SK-N-SH (cell line): ENCODE measurements at regions not wholly inside any gene's neighbourhood (a gene's known extent, or its start where the extent isn't known, plus 50 kb on each side); places are given as distances from the start of the nearest gene placed in this dataset.

Source experiments
- CTCF ChIA-PET: fragments of 300-600, 350-600 bp; formaldehyde crosslinking; extraction: SDS; loops from one replicate; lab custom pipeline; 2021; lab: Yijun Ruan, JAX
- POLR2A ChIA-PET: fragments of 350-600 bp; sonication (Branson Sonifier 250); formaldehyde crosslinking; extraction: SDS; loops from one replicate; lab custom pipeline; 2020; ENCODE audit warnings: antibody characterized with exemption, inconsistent platforms; lab: Yijun Ruan, JAX
- DNase-seq: peaks from one replicate; pipeline ENCODE4 v3.0.0; 2012
- H2AFZ ChIP-seq: fragments of 200-600 bp; sonication (generic); 2 replicates; pipeline ENCODE4 v1.8.1; 2016; ENCODE audit warnings: antibody characterized with exemption, mild to moderate bottlenecking, low read depth
- H3F3A ChIP-seq: fragments of 200-600 bp; sonication (generic); replicated peaks from 2 replicates; pipeline ENCODE3; 2016; ENCODE audit warnings: antibody characterized with exemption, mild to moderate bottlenecking; ENCODE audit not compliant: insufficient read depth
- H3K27ac ChIP-seq, 2 experiments: fragments of 200-500 bp in 1 of 2; fragments of 200-600 bp in 1 of 2; sonication (Bioruptor generic) in 1 of 2; sonication (generic), shearing (Covaris generic) in 1 of 2; 2 replicates each; pipeline versions ENCODE4 v1.5.1 to v1.6.1; 2014 to 2016; ENCODE audit warnings: low read depth in 2 of 2, inconsistent platforms in 1 of 2, low read length in 1 of 2, mild to moderate bottlenecking in 1 of 2, mixed read lengths in 1 of 2
- H3K27me3 ChIP-seq: fragments of 200-600 bp; sonication (generic), shearing (Covaris generic); 2 replicates; pipeline ENCODE4 v1.6.1; 2016; ENCODE audit warnings: mixed run types; ENCODE audit not compliant: insufficient read depth
- H3K36me3 ChIP-seq, 2 experiments: fragments of 200-500 bp in 1 of 2; fragments of 200-600 bp in 1 of 2; sonication (Bioruptor generic) in 1 of 2; sonication (generic) in 1 of 2; replicated peaks in 1 of 2; 2 replicates each; pipeline versions ENCODE3 to v1.5.1; 2014 to 2016; ENCODE audit warnings: low read length in 1 of 2, mild to moderate bottlenecking in 1 of 2; ENCODE audit not compliant: insufficient read depth in 2 of 2, control insufficient read depth in 1 of 2
- H3K4me1 ChIP-seq, 2 experiments: fragments of 200-500 bp in 1 of 2; fragments of 200-600 bp in 1 of 2; sonication (Bioruptor generic) in 1 of 2; sonication (generic), shearing (Covaris generic) in 1 of 2; 2 replicates each; pipeline versions ENCODE4 v1.5.1 to v1.6.1; 2014 to 2016; ENCODE audit warnings: low read depth in 1 of 2, low read length in 1 of 2, mixed run types in 1 of 2; ENCODE audit not compliant: insufficient read depth in 2 of 2, control insufficient read depth in 1 of 2
- H3K4me2 ChIP-seq: fragments of 200-600 bp; sonication (generic), shearing (Covaris generic); 2 replicates; pipeline ENCODE4 v1.6.1; 2017; ENCODE audit warnings: mixed run types
- H3K4me3 ChIP-seq, 2 experiments: fragments of 200-500 bp in 1 of 2; fragments of 200-600 bp in 1 of 2; sonication (Bioruptor generic) in 1 of 2; sonication (generic), shearing (Covaris generic) in 1 of 2; 2 replicates each; pipeline versions ENCODE4 v1.5.1 to v1.8.1; 2014 to 2016; ENCODE audit warnings: low read depth in 2 of 2, inconsistent platforms in 1 of 2, low read length in 1 of 2, mild to moderate bottlenecking in 1 of 2, mixed read lengths in 1 of 2, moderate library complexity in 1 of 2
- H3K79me2 ChIP-seq: fragments of 200-600 bp; sonication (generic); 2 replicates; pipeline ENCODE4 v1.8.1; 2017; ENCODE audit warnings: mild to moderate bottlenecking; ENCODE audit not compliant: insufficient read depth
- H3K9ac ChIP-seq: fragments of 200-600 bp; sonication (generic); 2 replicates; pipeline ENCODE4 v1.6.1; 2017; ENCODE audit warnings: mixed run types
- H3K9me2 ChIP-seq: fragments of 200-600 bp; sonication (generic); 2 replicates; pipeline ENCODE4 v1.6.1; 2017; ENCODE audit warnings: mixed run types
- H3K9me3 ChIP-seq: fragments of 200-600 bp; sonication (generic); 2 replicates; pipeline ENCODE4 v1.6.1; 2017; ENCODE audit warnings: mixed run types, mild to moderate bottlenecking, moderate library complexity
- H4K20me1 ChIP-seq: fragments of 200-600 bp; sonication (generic); 2 replicates; pipeline ENCODE4 v1.6.1; 2017; ENCODE audit warnings: mild to moderate bottlenecking, mixed run types; ENCODE audit not compliant: insufficient read depth
- CHD2 ChIP-seq: fragments of 150-350 bp; IDR thresholded peaks from 2 replicates; pipeline ENCODE4 v1.6.1; 2018; ENCODE audit warnings: low read length; ENCODE audit not compliant: partially characterized antibody
- EZH2phosphoT487 ChIP-seq: fragments of 200-600 bp; sonication (generic); IDR thresholded peaks from 2 replicates; pipeline ENCODE4 v1.6.1; 2017; ENCODE audit warnings: low read depth, mixed run types, mild to moderate bottlenecking, antibody characterized with exemption, moderate library complexity, borderline replicate concordance
- FOXM1 ChIP-seq: IDR thresholded peaks from 2 replicates; pipeline ENCODE4 v1.4.0; 2012; ENCODE audit warnings: low read depth, mild to moderate bottlenecking
- GABPA ChIP-seq: IDR thresholded peaks from 2 replicates; pipeline ENCODE4 v1.4.0; 2012; ENCODE audit warnings: low read depth, mild to moderate bottlenecking
- MEF2A ChIP-seq: IDR thresholded peaks from 2 replicates; pipeline ENCODE4 v1.4.0; 2012; ENCODE audit warnings: low read depth, borderline replicate concordance
- PBX3 ChIP-seq: IDR thresholded peaks from 2 replicates; pipeline ENCODE4; 2012
- POLR2AphosphoS5 ChIP-seq: IDR thresholded peaks from 2 replicates; pipeline ENCODE4 v1.6.1; 2012; ENCODE audit warnings: low read depth, low read length
- RCOR1 ChIP-seq: fragments of 150-350 bp; IDR thresholded peaks from 2 replicates; pipeline ENCODE4 v1.6.1; 2017; ENCODE audit warnings: antibody characterized with exemption, low read length
- REST ChIP-seq: IDR thresholded peaks from 2 replicates; pipeline ENCODE4 v1.6.1; 2012; ENCODE audit warnings: mild to moderate bottlenecking, low read depth, low read length, moderate library complexity
- RXRA ChIP-seq: IDR thresholded peaks from 2 replicates; pipeline ENCODE4 v1.4.0; 2012; ENCODE audit warnings: low read depth, mild to moderate bottlenecking, borderline replicate concordance
- SIN3A ChIP-seq: IDR thresholded peaks from 2 replicates; pipeline ENCODE4 v1.6.1; 2012; ENCODE audit warnings: low read depth, mild to moderate bottlenecking, low read length, moderate library complexity, borderline replicate concordance
- SMC3 ChIP-seq: IDR thresholded peaks from 2 replicates; pipeline ENCODE4 v1.6.1; 2012; ENCODE audit warnings: low read depth, low read length, improper control_type of control experiment
- TAF1 ChIP-seq: IDR thresholded peaks from 2 replicates; pipeline ENCODE4 v1.6.1; 2012; ENCODE audit warnings: low read depth, mild to moderate bottlenecking, low read length, moderate library complexity, borderline replicate concordance
- TCF12 ChIP-seq: IDR thresholded peaks from 2 replicates; pipeline ENCODE4 v1.4.0; 2012
- TEAD4 ChIP-seq: IDR thresholded peaks from 2 replicates; pipeline ENCODE4 v1.4.0; 2012; ENCODE audit warnings: mild to moderate bottlenecking, borderline replicate concordance; ENCODE audit not compliant: insufficient read depth
- YY1 ChIP-seq: IDR thresholded peaks from 2 replicates; pipeline ENCODE4 v1.4.0; 2012; ENCODE audit warnings: low read depth, mild to moderate bottlenecking
- ZBTB33 ChIP-seq: IDR thresholded peaks from 2 replicates; pipeline ENCODE4 v1.4.0; 2012; ENCODE audit warnings: low read depth, borderline replicate concordance
- WGBS: methylation state at CpG from one replicate; pipeline ENCODE4 v1.1.6; 2017; ENCODE audit warnings: low lambda C conversion rate; 5-methylcytosine and 5-hydroxymethylcytosine counted together
- TF ChIP-seq, protein P1 (sequence below): IDR thresholded peaks from 2 replicates; pipeline ENCODE4 v1.4.0; 2012; ENCODE audit warnings: low read depth, borderline replicate concordance
- TF ChIP-seq, protein P2 (sequence below): fragments of 150-350 bp; IDR thresholded peaks from 2 replicates; pipeline ENCODE4 v1.6.1; 2016; ENCODE audit warnings: mild to moderate bottlenecking, low read depth, low read length

- ChIA-PET CTCF (no interaction called here), POLR2A (no interaction called here)
- Histone ChIP-seq H3K27ac (no peak overlapping the region), H4K20me1 (no peaks in the 10 kb centered on the region), H3K79me2 (no peaks in the 10 kb centered on the region), H3F3A (no peaks in the 10 kb centered on the region), H2AFZ (no peak overlapping the region), H3K4me3 (no peak overlapping the region), H3K4me1 (no peaks in the 10 kb centered on the region), H3K9me2 (no peaks in the 10 kb centered on the region), H3K9ac (no peak overlapping the region), H3K9me3 (no peaks in the 10 kb centered on the region), H3K36me3 (no peaks in the 10 kb centered on the region), H3K27me3 (no peaks in the 10 kb centered on the region), H3K4me2 (no peak overlapping the region)
- DNase-seq: no peak
- TF ChIP-seq TCF12 (no peak), SMC3 (no peak), REST (no peak), GABPA (no peak), TEAD4 (no peak), RCOR1 (no peak), PBX3 (no peak), TAF1 (no peak), EZH2phosphoT487 (no peak), CHD2 (no peak), RXRA (no peak)
- WGBS: 70% methylated on average over 9 of the region's 9 CpGs
Observed at GRCh38 chr1:238324211-238324864, 433.6 kb upstream of the ZP4 start.

DNA sequence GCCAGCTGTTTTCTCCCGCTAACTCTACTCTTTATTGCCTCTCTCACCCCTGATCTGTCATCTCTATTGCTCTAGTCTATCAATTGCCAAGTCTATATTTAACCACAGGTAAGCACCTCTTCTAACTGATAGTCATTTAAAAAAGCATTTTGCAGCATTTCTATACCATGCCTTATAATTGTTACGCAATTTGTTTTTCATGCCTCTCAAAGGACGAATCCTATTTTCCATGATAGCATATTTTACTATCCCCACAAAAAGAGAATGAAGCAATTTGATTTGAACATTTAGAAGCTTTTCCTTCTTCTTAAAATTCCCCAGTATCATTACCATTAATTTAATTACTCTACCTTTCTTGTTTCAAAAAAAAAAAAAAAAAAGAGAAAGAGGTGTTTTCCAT lies 432.8 kb upstream of the ZP4 start:
- Histone ChIP-seq H3K4me2 (no peak overlapping the region), H3F3A (no peaks in the 10 kb centered on the region), H3K9ac (no peak overlapping the region), H3K9me3 (no peaks in the 10 kb centered on the region), H3K27me3 (no peaks in the 10 kb centered on the region), H3K9me2 (no peaks in the 10 kb centered on the region), H3K36me3 (no peaks in the 10 kb centered on the region), H3K79me2 (no peaks in the 10 kb centered on the region), H3K4me3 (no peak overlapping the region), H3K4me1 (no peaks in the 10 kb centered on the region; a peak in 1 of 4 replicates), H3K27ac (no peak overlapping the region), H4K20me1 (no peaks in the 10 kb centered on the region), H2AFZ (no peak overlapping the region)
- POLR2A ChIA-PET: no interaction called here
- 70% methylated on average over 3 of the region's 3 CpGs for WGBS
- CTCF ChIA-PET: interaction anchor here (0.5 to 0.9 kb wide), 2 partner anchors 10 to 81 kb away, joined by 3 to 7 read pairs; no protein-coding TSS in a partner anchor
- DNase-seq: no peak
- TF ChIP-seq MEF2A (no peak), YY1 (no peak), SMC3 (no peak), TEAD4 (no peak), POLR2AphosphoS5 (no peak), FOXM1 (no peak), ZBTB33 (no peak), RXRA (no peak), RCOR1 (no peak), SIN3A (no peak), TAF1 (no peak)
- TF ChIP-seq, protein P1, sequence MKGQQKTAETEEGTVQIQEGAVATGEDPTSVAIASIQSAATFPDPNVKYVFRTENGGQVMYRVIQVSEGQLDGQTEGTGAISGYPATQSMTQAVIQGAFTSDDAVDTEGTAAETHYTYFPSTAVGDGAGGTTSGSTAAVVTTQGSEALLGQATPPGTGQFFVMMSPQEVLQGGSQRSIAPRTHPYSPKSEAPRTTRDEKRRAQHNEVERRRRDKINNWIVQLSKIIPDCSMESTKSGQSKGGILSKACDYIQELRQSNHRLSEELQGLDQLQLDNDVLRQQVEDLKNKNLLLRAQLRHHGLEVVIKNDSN: no peak
- TF ChIP-seq, protein P2, sequence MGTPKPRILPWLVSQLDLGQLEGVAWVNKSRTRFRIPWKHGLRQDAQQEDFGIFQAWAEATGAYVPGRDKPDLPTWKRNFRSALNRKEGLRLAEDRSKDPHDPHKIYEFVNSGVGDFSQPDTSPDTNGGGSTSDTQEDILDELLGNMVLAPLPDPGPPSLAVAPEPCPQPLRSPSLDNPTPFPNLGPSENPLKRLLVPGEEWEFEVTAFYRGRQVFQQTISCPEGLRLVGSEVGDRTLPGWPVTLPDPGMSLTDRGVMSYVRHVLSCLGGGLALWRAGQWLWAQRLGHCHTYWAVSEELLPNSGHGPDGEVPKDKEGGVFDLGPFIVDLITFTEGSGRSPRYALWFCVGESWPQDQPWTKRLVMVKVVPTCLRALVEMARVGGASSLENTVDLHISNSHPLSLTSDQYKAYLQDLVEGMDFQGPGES: no peak
